NCI-H2171 treated with DMSO at 0.1 percent for 48 hours (cell line): ENCODE measurements at regions not wholly inside any gene's neighbourhood (a gene's known extent, or its start where the extent isn't known, plus 50 kb on each side); places are given as distances from the start of the nearest gene placed in this dataset.

Experiments used
- DNase-seq: peaks from one replicate; lab custom pipeline; 2025; lab: John Stamatoyannopoulos, UW

- DNase-seq = no peak
Observed at GRCh38 chr11:119521551-119521950, 98.6 kb upstream of the THY1 start.

GRCh38 chr11:119520966-119521365 lies 98.0 kb upstream of the THY1 start:
- DNase-seq = no peak

- no peak for DNase-seq
Observed at GRCh38 chr11:119520400-119520799, 97.4 kb upstream of the THY1 start.

- DNase-seq = no peak
Observed at GRCh38 chr11:119519796-119520195, 96.8 kb upstream of the THY1 start.

- DNase-seq = no peak
Observed at GRCh38 chr11:119518746-119519730, 96.1 kb upstream of the THY1 start.

- no peak for DNase-seq
Observed at GRCh38 chr11:119515771-119516400, 92.9 kb upstream of the THY1 start.

- no peak for DNase-seq
Observed at GRCh38 chr11:119513806-119514170, 90.8 kb upstream of the THY1 start.

GRCh38 chr11:119513131-119513805 lies 90.3 kb upstream of the THY1 start:
- peak; percentile 29 for DNase-seq

GRCh38 chr11:119512369-119512768 lies 89.4 kb upstream of the THY1 start:
- no peak for DNase-seq

- DNase-seq = no peak
Observed at GRCh38 chr11:119511614-119512306, 88.8 kb upstream of the THY1 start.

- peak; percentile 67 for DNase-seq
Observed at GRCh38 chr11:119509969-119510401, 87.0 kb upstream of the THY1 start.

GRCh38 chr11:119509282-119509841 lies 86.4 kb upstream of the THY1 start:
- DNase-seq = no peak

- no peak for DNase-seq
Observed at GRCh38 chr11:119506436-119506835, 83.5 kb upstream of the THY1 start.

GRCh38 chr11:119505861-119506260 lies 82.9 kb upstream of the THY1 start:
- no peak for DNase-seq

- DNase-seq = peak; percentile 37
Observed at GRCh38 chr11:119505071-119505470, 82.1 kb upstream of the THY1 start.

- DNase-seq = no peak
Observed at GRCh38 chr11:119504371-119504770, 81.4 kb upstream of the THY1 start.

- no peak for DNase-seq
Observed at GRCh38 chr11:119501777-119502405, 78.9 kb upstream of the THY1 start.

GRCh38 chr11:119497717-119498116 lies 74.7 kb upstream of the THY1 start:
- no peak for DNase-seq

GRCh38 chr11:119496997-119497396 lies 74.0 kb upstream of the THY1 start:
- no peak for DNase-seq

- no peak for DNase-seq
Observed at GRCh38 chr11:119496469-119496868, 73.5 kb upstream of the THY1 start.

- no peak for DNase-seq
Observed at GRCh38 chr11:119493712-119494111, 70.7 kb upstream of the THY1 start.
